NCI-H460 (cell line): ENCODE measurements at regions not wholly inside any gene's neighbourhood (a gene's known extent, or its start where the extent isn't known, plus 50 kb on each side); places are given as distances from the start of the nearest gene placed in this dataset.
"Not testable (repeated sequence)": the region's sequence is repeated elsewhere in the genome, so short reads cannot be mapped to it uniquely, and the experiment has no call there.

Experiments used
- DNase-seq: peaks from one replicate; pipeline ENCODE4 v3.0.0-alpha.2; 2016; ENCODE audit warnings: low read depth; ENCODE audit errors: extremely low read depth

GRCh38 chr10:23742807-23743206, 303.9 kb downstream of the OTUD1 start:
- no peak for DNase-seq

DNA sequence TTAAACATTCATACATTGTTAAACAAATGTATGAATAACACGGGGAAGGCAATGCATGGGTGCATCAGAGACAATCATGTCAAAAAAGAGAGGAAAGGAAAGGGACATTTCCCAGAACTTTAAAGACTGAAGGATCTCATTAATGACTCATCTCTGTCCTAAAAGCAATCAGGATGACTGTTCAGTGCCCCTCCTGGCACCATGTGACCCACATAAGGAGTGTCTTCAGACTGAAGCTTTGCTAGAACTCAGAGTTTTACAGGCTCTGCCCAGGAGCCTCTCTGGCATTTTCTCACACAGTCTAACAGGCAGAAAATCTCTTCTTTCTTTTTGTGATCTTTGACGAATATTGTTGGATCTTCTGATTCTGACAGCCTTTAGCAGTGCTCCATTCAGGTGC, 315.3 kb downstream of the OTUD1 start:
- no peak for DNase-seq

DNA sequence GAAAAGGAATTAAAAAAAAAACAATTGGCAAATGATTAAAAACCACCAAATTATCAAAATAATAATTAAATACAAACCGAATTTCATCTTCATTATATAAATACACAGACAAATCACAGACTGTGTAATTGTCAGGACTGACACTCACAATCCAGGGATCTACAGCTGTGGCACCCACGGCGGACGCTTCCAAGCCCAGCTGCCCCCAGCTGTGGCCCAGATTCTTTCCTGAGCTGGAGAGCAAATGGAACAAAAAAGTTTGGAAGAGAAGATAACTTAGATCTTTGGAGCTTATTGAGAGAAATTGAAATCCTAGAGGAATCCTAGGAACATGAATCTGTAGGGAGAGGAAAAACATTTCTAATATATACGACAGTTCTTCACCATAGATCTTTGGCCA, 316.1 kb downstream of the OTUD1 start:
- DNase-seq, result no peak

DNA sequence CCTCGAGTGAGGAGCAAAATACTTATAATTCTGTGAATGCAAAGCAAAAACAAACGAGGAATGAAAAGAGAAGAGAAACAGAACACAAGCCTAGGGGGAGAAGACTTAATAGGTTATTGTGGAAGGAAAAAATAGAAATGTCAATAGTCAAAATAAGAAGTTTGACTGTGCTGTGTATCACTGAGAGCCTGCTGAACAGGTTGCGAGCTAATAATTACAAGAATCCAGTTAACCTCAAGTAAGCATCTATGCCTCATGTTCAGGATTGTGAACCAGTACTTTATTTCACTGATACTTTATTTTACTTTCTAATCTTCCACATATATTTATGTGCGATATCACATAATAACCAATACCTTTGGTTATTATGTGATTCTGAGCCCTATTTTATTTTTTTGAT, 316.7 kb downstream of the OTUD1 start:
- DNase-seq, result no peak

DNA sequence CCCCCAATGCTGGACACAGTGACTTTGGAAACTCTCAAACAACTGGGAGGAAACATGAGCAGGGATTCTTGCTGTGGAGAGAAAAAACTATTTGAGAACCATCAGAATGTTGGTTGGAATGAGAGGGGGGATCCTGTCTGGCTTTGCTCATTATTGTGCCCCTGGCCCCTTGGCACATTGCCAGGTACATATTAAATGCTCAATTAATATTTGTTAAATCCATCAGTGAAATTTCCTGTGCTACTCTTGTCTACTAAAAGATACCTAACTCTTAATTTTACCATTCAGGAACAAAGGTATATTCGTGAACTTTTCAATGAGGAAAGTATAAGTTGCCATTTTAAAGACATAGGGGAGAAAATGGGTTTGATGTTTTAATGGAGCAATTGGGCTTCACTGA, 329.4 kb downstream of the OTUD1 start:
- no peak for DNase-seq

DNA sequence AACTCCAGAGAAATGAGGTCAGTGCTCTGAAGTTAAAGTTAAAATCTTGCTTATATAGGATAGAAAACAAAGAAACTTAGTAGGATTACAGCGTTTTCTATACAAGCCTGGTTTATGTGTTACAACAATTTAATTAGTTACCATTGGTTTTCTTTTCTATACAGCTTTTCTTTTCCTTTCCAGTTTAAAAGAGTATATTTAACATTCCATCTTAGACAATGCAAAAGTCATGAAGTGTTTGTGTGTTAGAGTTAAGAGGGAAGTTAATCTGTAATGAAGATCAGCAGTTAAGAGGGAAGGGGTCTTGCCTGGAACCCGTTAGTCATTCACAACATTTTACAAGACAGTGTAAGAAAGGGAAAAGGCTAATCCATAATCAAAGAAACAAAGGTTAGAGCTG, 338.3 kb downstream of the OTUD1 start:
- no peak for DNase-seq

GRCh38 chr10:23779301-23779700, 340.4 kb downstream of the OTUD1 start:
- DNase-seq, result no peak

GRCh38 chr10:23780331-23780730, 341.5 kb downstream of the OTUD1 start:
- no peak for DNase-seq

DNA sequence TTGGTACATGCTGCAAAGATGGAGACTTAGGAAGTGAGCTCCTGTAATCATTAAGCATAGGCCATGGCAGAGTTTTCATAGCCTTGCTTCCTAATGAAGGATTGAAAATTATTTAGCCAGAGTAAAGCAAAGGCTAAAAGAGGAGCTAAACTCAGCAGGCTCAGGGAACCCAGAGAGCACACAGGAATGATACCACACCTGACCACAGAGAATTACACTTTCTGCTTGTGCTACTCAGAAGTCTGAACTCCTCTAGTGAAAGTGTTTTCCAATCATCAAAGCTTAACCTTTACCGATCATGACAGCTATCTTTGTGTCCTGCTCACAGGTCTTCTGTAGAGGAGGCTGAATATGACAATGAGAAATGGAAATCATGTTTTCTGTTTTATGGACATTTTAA, 347.7 kb downstream of the OTUD1 start:
- DNase-seq, result no peak

- no peak for DNase-seq
Measured at GRCh38 chr10:23793577-23793976, 354.7 kb downstream of the OTUD1 start.

DNA sequence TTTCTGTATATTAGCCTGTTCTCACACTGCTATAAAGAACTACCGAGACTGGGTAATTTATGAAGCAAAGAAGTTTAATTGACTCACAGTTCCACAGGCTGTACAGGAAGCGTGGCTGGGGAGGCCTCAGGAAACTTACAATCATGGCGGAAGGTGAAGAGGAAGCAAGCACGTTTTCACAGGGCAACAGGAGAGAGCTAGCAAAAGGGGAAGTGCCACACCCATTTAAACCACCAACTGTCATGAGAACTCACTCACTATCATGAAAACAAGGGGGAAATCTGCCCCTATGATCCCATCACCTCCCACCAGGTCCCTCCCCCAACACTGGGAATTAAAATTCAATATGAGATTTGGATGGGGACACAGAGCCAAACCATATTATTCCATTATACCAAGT, 358.6 kb downstream of the OTUD1 start:
- DNase-seq, result not testable (repeated sequence)

GRCh38 chr10:23804125-23804524, 365.2 kb downstream of the OTUD1 start:
- DNase-seq, result no peak

- DNase-seq, result no peak
Measured at GRCh38 chr10:23813687-23814086, 374.8 kb downstream of the OTUD1 start.

- DNase-seq, result no peak
Measured at GRCh38 chr10:23818484-23818883, 379.6 kb downstream of the OTUD1 start.

DNA sequence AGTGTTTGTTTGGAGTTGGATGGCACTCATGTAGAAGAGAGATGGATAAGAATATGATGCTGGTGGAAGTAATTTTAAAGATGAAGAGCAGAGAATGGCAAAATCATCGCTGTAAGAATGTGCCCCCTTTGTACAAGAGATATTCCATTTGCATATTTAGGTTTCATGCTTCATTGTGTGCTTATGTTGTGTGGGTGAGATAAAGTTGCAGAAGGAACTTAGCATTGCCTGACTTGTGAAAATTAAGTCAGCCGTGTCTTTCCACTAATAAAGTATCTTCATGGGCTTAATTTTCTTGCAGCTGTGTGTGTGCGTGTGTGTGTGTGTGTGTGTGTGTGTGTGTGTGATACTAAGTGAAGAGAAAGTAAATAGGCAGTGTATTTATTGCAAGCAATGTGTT, 381.9 kb downstream of the OTUD1 start:
- no peak for DNase-seq

DNA sequence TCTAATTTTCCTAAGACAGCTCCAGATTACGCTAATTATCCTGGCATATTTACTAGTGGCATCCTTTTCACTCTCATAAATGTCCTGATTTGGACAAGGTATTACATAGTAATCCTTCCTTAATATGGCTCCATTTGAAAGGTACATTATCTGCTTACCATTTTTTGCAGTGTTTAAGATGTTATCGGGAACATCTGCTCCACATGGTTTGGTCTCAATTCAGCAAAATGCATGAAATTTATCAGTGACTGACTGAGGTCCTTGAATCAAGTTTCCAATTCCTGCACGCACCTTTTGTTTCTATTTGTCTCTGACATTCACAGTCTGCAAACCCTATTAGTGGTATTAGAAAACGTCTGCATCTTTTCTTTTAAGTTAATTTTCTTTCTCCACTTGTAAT, 384.1 kb upstream of the KIAA1217 start:
- DNase-seq, result no peak

DNA sequence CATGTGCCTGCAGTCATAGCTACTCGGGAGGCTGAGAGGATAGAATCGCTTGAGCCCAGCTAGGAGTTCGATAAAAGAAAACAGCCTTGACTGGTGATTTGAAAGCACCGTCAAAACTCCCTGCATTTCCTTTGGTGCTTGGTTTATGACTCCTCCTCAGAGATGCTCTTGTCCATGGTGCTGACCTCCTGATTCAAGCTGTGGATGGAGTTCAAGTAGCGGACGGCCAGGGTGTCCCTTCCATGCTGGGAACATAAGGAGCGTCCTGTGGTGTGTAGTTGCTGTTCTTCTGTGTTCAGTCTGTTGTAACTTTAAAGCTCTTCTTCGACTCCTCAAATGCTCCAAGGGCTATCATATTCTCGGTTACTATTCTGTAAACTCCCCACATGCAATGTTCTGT, 382.5 kb upstream of the KIAA1217 start:
- no peak for DNase-seq

- no peak for DNase-seq
Measured at GRCh38 chr10:23829556-23829955, 379.4 kb upstream of the KIAA1217 start.

DNA sequence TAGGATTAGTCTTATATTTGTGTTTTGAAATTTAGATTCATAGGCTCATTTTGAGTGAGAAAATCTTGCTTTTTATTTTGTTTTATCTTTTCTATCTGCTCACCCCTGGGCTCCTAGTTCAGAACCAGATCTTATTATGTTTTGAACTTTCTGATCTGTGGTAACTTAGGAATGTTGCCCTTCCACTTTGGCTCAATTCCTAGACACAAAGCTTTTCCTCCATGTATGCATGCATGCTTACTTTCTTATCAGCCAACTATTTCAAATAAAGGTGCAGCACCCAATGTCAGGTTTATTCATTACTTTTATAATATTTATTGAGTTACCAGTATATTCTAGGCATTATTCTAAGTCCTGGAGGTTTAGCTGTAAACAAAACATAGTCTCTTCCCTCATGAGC, 374.8 kb upstream of the KIAA1217 start:
- no peak for DNase-seq

GRCh38 chr10:23850631-23851030, 358.3 kb upstream of the KIAA1217 start:
- no peak for DNase-seq

DNA sequence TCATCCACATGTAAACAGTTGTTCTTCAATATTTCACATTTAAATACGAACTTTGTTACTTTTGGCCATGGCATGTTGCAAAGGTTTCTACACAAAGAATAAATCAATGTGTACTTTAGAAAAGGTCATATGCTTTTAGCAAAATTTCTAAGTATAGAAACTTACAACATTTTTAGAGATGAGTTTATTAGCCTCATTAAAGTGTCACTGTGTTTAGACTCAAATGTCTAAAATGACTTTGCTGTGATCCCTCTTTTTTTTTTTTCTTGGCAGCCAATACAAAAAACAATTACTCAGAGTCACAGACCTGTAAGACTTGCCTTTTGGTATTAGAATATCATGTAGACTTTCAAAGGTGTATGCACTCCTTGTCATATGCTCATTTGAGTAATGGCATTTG, 349.3 kb upstream of the KIAA1217 start:
- DNase-seq, result no peak

GRCh38 chr10:23864631-23865147, 344.2 kb upstream of the KIAA1217 start:
- DNase-seq, result no peak

DNA sequence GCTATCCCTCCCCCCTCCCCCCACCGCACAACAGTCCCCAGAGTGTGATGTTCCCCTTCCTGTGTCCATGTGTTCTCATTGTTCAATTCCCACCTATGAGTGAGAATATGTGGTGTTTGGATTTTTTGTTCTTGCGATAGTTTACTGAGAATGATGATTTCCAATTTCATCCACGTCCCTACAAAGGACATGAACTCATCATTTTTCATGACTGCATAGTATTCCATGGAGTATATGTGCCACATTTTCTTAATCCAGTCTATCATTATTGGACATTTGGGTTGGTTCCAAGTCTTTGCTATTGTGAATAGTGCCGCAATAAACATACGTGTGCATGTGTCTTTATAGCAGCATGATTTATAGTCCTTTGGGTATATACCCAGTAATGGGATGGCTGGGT, 342.0 kb upstream of the KIAA1217 start:
- DNase-seq, result not testable (repeated sequence)

GRCh38 chr10:23868121-23868520, 340.8 kb upstream of the KIAA1217 start:
- no peak for DNase-seq
